ENCODE measurements at regions not wholly inside any gene's neighbourhood (a gene's known extent, or its start where the extent isn't known, plus 50 kb on each side); places are given as distances from the start of the nearest gene placed in this dataset.

- no peaks in the 10 kb centered on the region for H3K36me3 ChIP-seq (ENCODE audit: control insufficient read depth, insufficient read depth, low read length)
- H3K4me3 ChIP-seq (ENCODE audit: low read depth, low read length), result no peak overlapping the region
- H3K27me3 ChIP-seq (ENCODE audit: control insufficient read depth, insufficient read depth, low read length), result no peaks in the 10 kb centered on the region
- CTCF ChIA-PET, result no interaction called here
- POLR2A ChIA-PET, result no interaction called here
- TF ChIP-seq CTCF (IDR thresholded peaks at IDR 0.05; ENCODE audit: insufficient read depth, low read depth, low read length), result no peak
- no peak for DNase-seq (ENCODE audit: low read depth)
Observed at GRCh38 chr13:68944272-68944671, 1163.4 kb upstream of the ATXN8OS start.

DNA sequence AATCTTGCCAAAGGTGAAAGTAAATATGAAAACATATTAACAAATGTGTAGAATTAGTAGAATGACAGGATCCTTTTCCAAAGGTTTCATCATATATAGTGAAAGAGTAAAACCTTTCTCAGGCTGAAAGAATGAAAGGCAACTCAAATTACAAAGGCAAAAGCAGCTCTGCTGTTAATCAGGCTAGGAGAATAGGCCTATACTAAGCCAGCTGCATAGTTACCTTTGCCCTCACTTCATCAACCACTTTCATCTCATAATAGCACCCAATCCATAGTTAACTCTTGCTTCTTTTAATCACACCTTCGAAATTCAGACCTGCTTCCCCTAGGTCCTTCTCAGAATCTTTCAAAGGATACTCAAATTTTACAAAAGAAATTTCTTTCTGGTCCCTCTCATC is 1167.6 kb upstream of the ATXN8OS start:
- TF ChIP-seq CTCF (IDR thresholded peaks at IDR 0.05; ENCODE audit: insufficient read depth, low read depth, low read length), result no peak
- no peaks in the 10 kb centered on the region for H3K36me3 ChIP-seq (ENCODE audit: control insufficient read depth, insufficient read depth, low read length)
- no peak overlapping the region for H3K4me3 ChIP-seq (ENCODE audit: low read depth, low read length)
- no peak for DNase-seq (ENCODE audit: low read depth)
- ChIA-PET CTCF (no interaction called here), POLR2A (no interaction called here)
- H3K27me3 ChIP-seq (ENCODE audit: control insufficient read depth, insufficient read depth, low read length), result no peaks in the 10 kb centered on the region

- DNase-seq (ENCODE audit: low read depth), result no peak
- H3K27me3 ChIP-seq (ENCODE audit: control insufficient read depth, insufficient read depth, low read length), result no peaks in the 10 kb centered on the region
- H3K4me3 ChIP-seq (ENCODE audit: low read depth, low read length), result no peak overlapping the region
- TF ChIP-seq CTCF (IDR thresholded peaks at IDR 0.05; ENCODE audit: insufficient read depth, low read depth, low read length), result no peak
- POLR2A ChIA-PET, result no interaction called here
- no peaks in the 10 kb centered on the region for H3K36me3 ChIP-seq (ENCODE audit: control insufficient read depth, insufficient read depth, low read length)
- CTCF ChIA-PET, result no interaction called here
Observed at GRCh38 chr13:68938639-68939038, 1169.0 kb upstream of the ATXN8OS start.

DNA sequence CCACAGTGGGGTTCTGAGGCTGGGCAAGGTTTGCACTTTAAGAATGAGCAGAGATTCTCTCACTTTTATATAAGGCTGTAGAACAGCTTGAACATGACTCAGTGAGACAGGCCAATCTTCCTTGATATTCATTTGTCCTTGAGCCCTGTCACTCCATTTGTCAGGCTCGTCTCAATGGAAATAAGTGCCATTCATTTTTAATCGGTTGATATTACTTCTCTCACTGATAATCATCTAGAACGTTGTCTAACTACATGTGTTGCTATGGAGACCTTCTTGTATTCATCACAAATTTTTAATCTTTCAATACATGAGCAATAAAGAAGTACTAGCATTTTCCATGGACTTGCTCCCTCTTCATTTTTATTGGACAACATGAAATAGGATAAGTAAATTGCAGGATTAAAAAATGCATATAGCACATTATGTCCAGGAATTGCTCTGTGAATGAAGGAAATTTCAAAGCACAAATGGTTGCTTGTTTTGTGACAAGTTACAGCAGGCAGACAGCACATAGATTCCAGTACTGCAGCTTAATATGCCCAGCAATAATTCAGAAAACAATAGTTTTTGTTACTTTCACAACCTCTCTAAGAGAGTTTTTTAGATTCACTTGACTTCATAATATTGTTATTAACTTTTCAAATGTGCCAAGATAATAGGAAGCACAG is 1178.4 kb upstream of the ATXN8OS start:
- CTCF ChIA-PET, result no interaction called here
- POLR2A ChIA-PET, result no interaction called here
- Histone ChIP-seq H3K36me3 (ENCODE audit: control insufficient read depth, insufficient read depth, low read length) (no peaks in the 10 kb centered on the region), H3K4me3 (ENCODE audit: low read depth, low read length) (no peak overlapping the region), H3K27me3 (ENCODE audit: control insufficient read depth, insufficient read depth, low read length) (no peaks in the 10 kb centered on the region)
- no peak for DNase-seq (ENCODE audit: low read depth)
- TF ChIP-seq CTCF (IDR thresholded peaks at IDR 0.05; ENCODE audit: insufficient read depth, low read depth, low read length), result no peak

DNA sequence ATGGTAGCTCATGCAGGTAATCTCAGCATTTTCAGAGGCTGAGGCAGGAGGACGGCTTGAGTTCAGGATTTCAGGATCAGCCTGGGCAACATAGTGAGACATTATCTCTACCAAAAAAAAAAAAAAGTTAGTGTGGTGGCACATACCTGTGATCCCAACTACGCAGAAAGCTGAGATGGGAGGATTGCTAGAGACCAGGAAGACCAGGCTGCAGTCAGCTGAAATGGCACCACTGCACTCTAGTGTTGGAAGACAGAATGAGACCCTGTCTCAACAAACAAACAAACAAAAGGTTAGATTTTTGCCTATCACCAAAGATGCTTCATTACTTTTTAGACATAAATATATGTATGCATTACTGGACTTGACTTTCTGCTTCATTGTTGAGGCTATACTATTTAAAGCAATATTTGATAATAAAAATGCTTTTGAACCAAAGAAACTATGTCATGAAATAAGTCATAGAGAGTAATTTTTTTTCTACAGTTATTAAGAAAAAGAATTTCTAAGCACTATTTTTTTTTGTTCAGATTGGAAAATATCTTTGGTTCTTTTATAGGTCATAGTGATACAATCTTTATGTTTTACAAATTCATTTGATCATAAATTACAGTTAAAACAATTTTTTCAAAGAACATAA is 1180.1 kb upstream of the ATXN8OS start:
- Histone ChIP-seq H3K36me3 (ENCODE audit: control insufficient read depth, insufficient read depth, low read length) (no peaks in the 10 kb centered on the region), H3K4me3 (ENCODE audit: low read depth, low read length) (no peak overlapping the region), H3K27me3 (ENCODE audit: control insufficient read depth, insufficient read depth, low read length) (no peaks in the 10 kb centered on the region)
- TF ChIP-seq CTCF (IDR thresholded peaks at IDR 0.05; ENCODE audit: insufficient read depth, low read depth, low read length), result no peak
- no peak for DNase-seq (ENCODE audit: low read depth)
- ChIA-PET POLR2A (no interaction called here), CTCF (no interaction called here)

Measured in BJ (cell line).